Mammary epithelial cell (primary cell): ENCODE measurements at regions not wholly inside any gene's neighbourhood (a gene's known extent, or its start where the extent isn't known, plus 50 kb on each side); places are given as distances from the start of the nearest gene placed in this dataset.

Experiments
- CTCF ChIP-seq, 2 donors: IDR thresholded peaks in 1 of 2; conservative IDR thresholded peaks in 1 of 2; 2 replicates each; pipeline ENCODE4 v1.5.1; 2011 to 2012; ENCODE audit warnings: inconsistent platforms in 2 of 2, low read length in 2 of 2, mild to moderate bottlenecking in 2 of 2, control low read depth in 1 of 2, low read depth in 1 of 2; ENCODE audit not compliant: insufficient read depth in 1 of 2; ENCODE audit errors: extremely low read depth in 1 of 2
- EZH2 ChIP-seq: IDR thresholded peaks from 2 replicates; pipeline ENCODE4 v1.6.1; 2012; ENCODE audit warnings: low read length, inconsistent platforms, borderline replicate concordance

GRCh38 chr5:98066910-98067309 lies 706.6 kb upstream of the RGMB start:
- TF ChIP-seq EZH2 (no peak), CTCF (conservative IDR thresholded peaks at IDR 0.05 in 1 of 2, IDR thresholded peaks at IDR 0.05 in 1 of 2; ENCODE audit: extremely low read depth in 1 of 2, insufficient read depth in 1 of 2, low read depth in 1 of 2, low read length in 2 of 2) (no peak)
